ENCODE measurements at regions not wholly inside any gene's neighbourhood (a gene's known extent, or its start where the extent isn't known, plus 50 kb on each side); places are given as distances from the start of the nearest gene placed in this dataset.
"Not testable (repeated sequence)": the region's sequence is repeated elsewhere in the genome, so short reads cannot be mapped to it uniquely, and the experiment has no call there.

DNA sequence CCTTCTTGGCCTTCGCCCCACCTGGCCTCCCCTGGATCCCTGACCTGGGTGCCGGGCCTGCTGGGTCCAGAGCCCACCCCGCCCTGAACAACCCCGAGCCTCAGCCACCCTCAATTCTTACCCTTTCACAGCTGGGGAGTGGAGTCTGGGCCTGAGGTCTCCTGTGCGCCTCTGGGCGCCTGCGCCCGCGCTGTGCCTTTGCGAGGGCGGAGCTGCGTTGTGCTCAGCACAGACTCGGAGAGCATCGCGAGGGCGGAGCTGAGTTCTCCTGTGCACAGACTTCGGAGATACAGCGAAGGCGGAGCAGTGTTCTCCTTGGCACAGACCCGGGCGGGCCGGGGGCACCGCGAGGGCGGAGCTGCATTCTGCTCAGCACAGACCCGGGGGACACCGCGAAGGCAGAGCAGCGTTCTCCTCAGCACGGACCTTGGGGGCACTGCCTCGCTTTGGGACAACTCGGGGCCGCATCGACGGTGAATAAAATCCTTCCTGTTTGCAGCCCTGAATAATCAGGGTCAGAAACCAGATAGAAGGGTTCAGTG, 547.2 kb downstream of the FAM72C start:
- DNase-seq, result peak in 1 of 7 donors; percentile 7

GRCh38 chr1:143423832-143424231, 548.0 kb downstream of the FAM72C start:
- intact Hi-C loops (cut with DNase I); H3K27ac ChIP-seq; H3K4me3 ChIP-seq; H3K27me3 ChIP-seq; DNase-seq; H3K4me1 ChIP-seq (replicated peaks in 1 of 2); H3K9me3 ChIP-seq (replicated peaks in 1 of 3); H3K36me3 ChIP-seq (replicated peaks in 1 of 2): not testable (repeated sequence)
- 73 to 81% methylated on average over 3 of the region's 12 CpGs; no CpG with 5 or more reads in 2 of the 4 donors for WGBS, 4 donors

More for the DNA sequence above, 547.2 kb downstream of the FAM72C start:
- H3K9me3 ChIP-seq (replicated peaks in 1 of 3); H3K4me3 ChIP-seq; H3K4me1 ChIP-seq (replicated peaks in 1 of 2); H3K27ac ChIP-seq; intact Hi-C loops (cut with DNase I); H3K36me3 ChIP-seq (replicated peaks in 1 of 2); H3K27me3 ChIP-seq: not testable (repeated sequence)
- WGBS, 4 donors, result 2 to 44% (median 6%) methylated on average over 5 to 14 of the region's 35 CpGs

- H3K27me3 ChIP-seq; H3K4me1 ChIP-seq (replicated peaks in 1 of 2); DNase-seq; H3K36me3 ChIP-seq (replicated peaks in 1 of 2); H3K4me3 ChIP-seq; intact Hi-C loops (cut with DNase I); H3K27ac ChIP-seq; H3K9me3 ChIP-seq (replicated peaks in 1 of 3): not testable (repeated sequence)
- no CpG with 5 or more reads among the region's 9 CpGs for WGBS, 4 donors
These were observed 550.5 kb downstream of the FAM72C start for GRCh38 chr1:143421290-143421689.
